ENCODE measurements at regions not wholly inside any gene's neighbourhood (a gene's known extent, or its start where the extent isn't known, plus 50 kb on each side); places are given as distances from the start of the nearest gene placed in this dataset.

DNA sequence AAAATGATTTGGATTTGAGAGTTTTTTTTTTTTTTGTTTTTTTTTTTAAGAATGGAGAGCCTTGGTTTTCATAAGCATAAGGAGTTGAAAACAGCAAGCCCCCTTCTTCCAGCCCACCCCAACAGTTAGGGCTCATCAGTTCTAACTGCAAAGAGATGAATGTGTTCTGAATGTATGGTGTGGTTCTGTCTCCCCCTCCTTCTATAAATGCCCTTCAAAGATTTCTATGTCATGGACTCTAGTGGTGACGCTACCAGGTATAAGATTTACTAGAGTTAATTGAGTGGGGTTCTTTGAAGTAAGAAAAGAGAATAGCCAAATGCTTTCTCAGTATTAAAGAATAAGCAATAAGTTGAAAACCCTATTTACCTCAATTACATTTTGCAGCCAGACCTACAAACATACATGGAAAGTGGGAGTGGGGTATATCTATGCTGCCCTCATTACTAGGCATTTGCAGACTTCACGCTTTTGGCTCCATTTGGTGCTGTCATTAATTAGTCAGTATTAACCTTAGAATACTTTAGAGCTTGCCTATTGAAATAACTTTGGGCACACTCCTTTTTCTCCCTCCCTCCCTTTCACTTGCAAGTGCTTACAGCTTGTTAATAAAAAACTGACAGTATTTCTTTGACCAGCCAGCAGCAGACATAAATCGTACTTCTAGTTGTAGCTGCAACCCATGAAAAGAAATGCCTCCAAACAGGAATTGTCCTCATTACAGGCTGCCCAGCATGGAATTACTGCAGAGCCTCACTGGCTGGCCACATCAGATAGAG, 667.2 kb upstream of the ZNF608 start:
- FAIRE-seq (no peak), DNase-seq (ENCODE audit: insufficient read length) (no peak)
- no peak for TF ChIP-seq POLR2AphosphoS5 (IDR thresholded peaks at IDR 0.05; ENCODE audit: low read depth, low read length)
- no peak for TF ChIP-seq POLR2A (IDR thresholded peaks at IDR 0.05; ENCODE audit: low read depth, low read length)
- TF ChIP-seq TAF1 (IDR thresholded peaks at IDR 0.05; ENCODE audit: borderline replicate concordance, low read depth, low read length) = no peak

DNA sequence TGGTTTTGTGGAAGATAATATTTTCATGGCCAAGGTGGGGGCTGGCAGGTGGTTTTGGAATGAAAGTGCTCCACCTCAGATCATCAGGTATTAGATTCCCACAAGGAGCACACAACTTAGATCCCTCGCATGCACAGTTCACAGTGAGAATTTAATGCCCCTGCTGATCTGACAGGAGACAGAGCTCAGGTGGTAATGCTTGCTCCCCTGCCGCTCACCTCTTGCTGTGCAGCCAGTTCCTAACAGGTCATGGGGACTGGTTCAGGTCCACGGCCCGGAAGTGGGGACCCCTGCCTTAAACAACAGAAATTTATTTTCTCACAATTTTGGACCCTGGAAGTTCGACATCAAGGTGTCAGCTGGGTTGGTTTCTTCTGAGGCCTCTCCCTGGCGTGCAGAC, 668.7 kb upstream of the ZNF608 start:
- DNase-seq (ENCODE audit: insufficient read length) (no peak), FAIRE-seq (no peak)
- TF ChIP-seq POLR2A (IDR thresholded peaks at IDR 0.05; ENCODE audit: low read depth, low read length) = no peak
- TF ChIP-seq TAF1 (IDR thresholded peaks at IDR 0.05; ENCODE audit: borderline replicate concordance, low read depth, low read length) = no peak
- TF ChIP-seq POLR2AphosphoS5 (IDR thresholded peaks at IDR 0.05; ENCODE audit: low read depth, low read length) = no peak

GRCh38 chr5:125416055-125416454, 669.6 kb upstream of the ZNF608 start:
- no peak for FAIRE-seq
- TF ChIP-seq POLR2A (IDR thresholded peaks at IDR 0.05; ENCODE audit: low read depth, low read length) (no peak), TAF1 (IDR thresholded peaks at IDR 0.05; ENCODE audit: borderline replicate concordance, low read depth, low read length) (no peak), POLR2AphosphoS5 (IDR thresholded peaks at IDR 0.05; ENCODE audit: low read depth, low read length) (no peak)
- DNase-seq (ENCODE audit: insufficient read length) = no peak

GRCh38 chr5:125421006-125421405, 674.6 kb upstream of the ZNF608 start:
- TF ChIP-seq POLR2AphosphoS5 (IDR thresholded peaks at IDR 0.05; ENCODE audit: low read depth, low read length) = no peak
- no peak for TF ChIP-seq POLR2A (IDR thresholded peaks at IDR 0.05; ENCODE audit: low read depth, low read length)
- no peak for TF ChIP-seq TAF1 (IDR thresholded peaks at IDR 0.05; ENCODE audit: borderline replicate concordance, low read depth, low read length)
- FAIRE-seq = no peak
- DNase-seq (ENCODE audit: insufficient read length) = no peak

DNA sequence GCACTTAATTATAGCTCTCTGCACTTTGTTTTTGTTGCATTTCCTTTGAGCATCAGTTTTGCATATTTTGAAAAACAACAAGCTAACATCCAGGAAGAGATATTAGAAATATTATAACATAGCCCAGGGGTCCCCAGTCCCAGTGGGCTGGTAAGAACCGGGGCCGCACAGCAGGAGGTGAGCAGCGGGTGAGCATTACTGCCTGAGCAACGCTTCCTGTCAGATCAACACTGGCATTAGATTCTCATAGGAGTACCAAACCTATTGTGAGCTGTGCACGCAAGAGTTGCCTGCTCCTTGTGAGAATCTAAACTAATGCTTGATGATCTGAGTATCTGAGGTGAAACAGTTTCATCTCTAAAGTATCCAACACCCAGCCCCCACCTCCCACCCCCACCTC, 675.9 kb upstream of the ZNF608 start:
- no peak for FAIRE-seq
- TF ChIP-seq POLR2AphosphoS5 (IDR thresholded peaks at IDR 0.05; ENCODE audit: low read depth, low read length) (no peak), TAF1 (IDR thresholded peaks at IDR 0.05; ENCODE audit: borderline replicate concordance, low read depth, low read length) (no peak), POLR2A (IDR thresholded peaks at IDR 0.05; ENCODE audit: low read depth, low read length) (no peak)
- DNase-seq (ENCODE audit: insufficient read length) = no peak

- TF ChIP-seq POLR2A (IDR thresholded peaks at IDR 0.05; ENCODE audit: low read depth, low read length) (no peak), TAF1 (IDR thresholded peaks at IDR 0.05; ENCODE audit: borderline replicate concordance, low read depth, low read length) (no peak), POLR2AphosphoS5 (IDR thresholded peaks at IDR 0.05; ENCODE audit: low read depth, low read length) (no peak)
- DNase-seq (ENCODE audit: insufficient read length) (no peak), FAIRE-seq (no peak)
Measured at GRCh38 chr5:125424402-125425141, 678.1 kb upstream of the ZNF608 start.

DNA sequence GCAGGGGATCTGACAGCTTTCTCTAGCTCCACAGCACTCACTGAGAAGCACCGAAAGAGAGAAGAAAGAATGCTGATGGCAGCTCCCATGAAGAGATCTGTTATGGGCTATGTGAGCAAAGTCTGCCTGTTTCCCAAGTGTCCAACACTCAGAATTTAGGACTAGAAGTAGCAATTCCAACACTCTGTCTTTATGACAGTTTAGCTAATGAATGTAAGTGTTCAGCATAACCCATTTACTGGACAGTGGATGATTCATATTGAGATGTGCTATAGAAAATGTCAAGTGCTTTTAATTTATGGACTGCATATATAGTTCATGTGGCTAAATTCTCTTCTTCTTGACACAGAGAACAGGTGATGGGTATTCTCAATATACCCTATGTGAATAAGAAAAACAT, 683.1 kb upstream of the ZNF608 start:
- TF ChIP-seq POLR2A (IDR thresholded peaks at IDR 0.05; ENCODE audit: low read depth, low read length) = no peak
- DNase-seq (ENCODE audit: insufficient read length) (no peak), FAIRE-seq (no peak)

DNA sequence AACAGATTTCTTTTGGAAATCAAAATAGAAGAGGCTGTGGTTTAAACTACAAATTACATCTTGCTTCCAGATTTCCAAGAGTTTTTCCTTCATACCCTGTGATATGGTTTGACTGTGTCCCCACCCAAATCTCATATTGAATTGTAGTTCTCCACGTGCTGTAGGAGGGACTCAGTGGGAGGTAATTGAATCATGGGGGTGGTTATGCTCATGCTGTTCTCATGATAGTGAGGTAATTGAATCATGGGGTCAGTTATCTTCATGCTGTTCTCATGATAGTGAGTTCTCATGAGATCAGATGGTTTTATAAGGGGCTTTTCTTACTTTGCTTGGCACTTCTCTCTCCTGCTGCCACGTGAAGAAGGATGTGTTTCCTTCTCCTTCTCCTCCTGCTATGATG, 687.0 kb upstream of the ZNF608 start:
- no peak for FAIRE-seq
- no peak for TF ChIP-seq POLR2A (IDR thresholded peaks at IDR 0.05; ENCODE audit: low read depth, low read length)
- no peak for TF ChIP-seq POLR2AphosphoS5 (IDR thresholded peaks at IDR 0.05; ENCODE audit: low read depth, low read length)
- TF ChIP-seq TAF1 (IDR thresholded peaks at IDR 0.05; ENCODE audit: borderline replicate concordance, low read depth, low read length) = no peak
- no peak for DNase-seq (ENCODE audit: insufficient read length)

GRCh38 chr5:125439243-125439642, 692.8 kb upstream of the ZNF608 start:
- FAIRE-seq (no peak), DNase-seq (ENCODE audit: insufficient read length) (no peak)
- no peak for TF ChIP-seq TAF1 (IDR thresholded peaks at IDR 0.05; ENCODE audit: borderline replicate concordance, low read depth, low read length)

GRCh38 chr5:125440905-125441304, 694.5 kb upstream of the ZNF608 start:
- DNase-seq (ENCODE audit: insufficient read length) = no peak
- FAIRE-seq = no peak
- TF ChIP-seq TAF1 (IDR thresholded peaks at IDR 0.05; ENCODE audit: borderline replicate concordance, low read depth, low read length) (no peak), POLR2AphosphoS5 (IDR thresholded peaks at IDR 0.05; ENCODE audit: low read depth, low read length) (no peak), POLR2A (IDR thresholded peaks at IDR 0.05; ENCODE audit: low read depth, low read length) (no peak)

GRCh38 chr5:125446986-125447385, 700.5 kb upstream of the ZNF608 start:
- TF ChIP-seq POLR2A (IDR thresholded peaks at IDR 0.05; ENCODE audit: low read depth, low read length) = no peak
- no peak for TF ChIP-seq TAF1 (IDR thresholded peaks at IDR 0.05; ENCODE audit: borderline replicate concordance, low read depth, low read length)
- TF ChIP-seq POLR2AphosphoS5 (IDR thresholded peaks at IDR 0.05; ENCODE audit: low read depth, low read length) = no peak
- DNase-seq (ENCODE audit: insufficient read length) = no peak
- FAIRE-seq = no peak

DNA sequence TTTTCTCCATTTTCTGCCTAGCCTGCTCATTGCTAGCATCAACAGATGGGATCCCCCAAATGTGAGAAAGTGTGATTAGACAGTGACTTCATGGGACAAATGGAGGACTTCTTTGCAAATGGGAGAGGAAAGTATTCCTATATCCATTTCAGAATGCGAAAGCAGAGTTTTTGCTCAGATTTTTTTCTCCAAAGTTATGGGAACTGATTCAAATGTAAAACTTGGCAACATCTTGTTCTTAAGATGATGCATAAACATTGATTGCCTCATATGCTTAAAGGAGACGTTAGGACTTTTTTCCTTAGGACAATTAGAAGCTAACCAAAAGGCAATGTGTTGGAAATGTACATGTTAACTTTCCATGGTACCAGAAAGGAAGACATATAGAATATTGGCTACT, 704.3 kb upstream of the ZNF608 start:
- DNase-seq (ENCODE audit: insufficient read length) = no peak
- FAIRE-seq = no peak
- TF ChIP-seq POLR2AphosphoS5 (IDR thresholded peaks at IDR 0.05; ENCODE audit: low read depth, low read length) = no peak
- no peak for TF ChIP-seq TAF1 (IDR thresholded peaks at IDR 0.05; ENCODE audit: borderline replicate concordance, low read depth, low read length)
- TF ChIP-seq POLR2A (IDR thresholded peaks at IDR 0.05; ENCODE audit: low read depth, low read length) = no peak

Measured in GM12892 (cell line).